GM12878 (cell line): ENCODE measurements at regions not wholly inside any gene's neighbourhood (a gene's known extent, or its start where the extent isn't known, plus 50 kb on each side); places are given as distances from the start of the nearest gene placed in this dataset.

Experiments used
- ATAC-seq: fragments of 200-7000 bp; cut with Tn5 transposase; 3 replicates; pipeline ENCODE4 v1.9.1; 2020; ENCODE audit warnings: mild to moderate bottlenecking, moderate library complexity
- BruUV-seq: library from RNA; stranded (reverse); fragments of 400-500 nt; replicated peaks from 2 replicates; lab custom pipeline; 2021; lab: Mats Ljungman, UMichigan
- CTCF ChIA-PET: fragments of 300-600 bp; sonication (Branson Sonifier 250); formaldehyde crosslinking; extraction: SDS; loops from one replicate; lab custom pipeline; 2021; ENCODE audit warnings: inconsistent platforms; lab: Yijun Ruan, JAX
- POLR2A ChIA-PET: fragments of 350-600 bp; formaldehyde crosslinking; extraction: SDS; loops from one replicate; lab custom pipeline; 2021; ENCODE audit warnings: inconsistent platforms; lab: Charles Lee
- RAD21 ChIA-PET: fragments of 300-600 bp; sonication (Branson Sonifier 250); formaldehyde crosslinking; loops from one replicate; lab custom pipeline; 2023; ENCODE audit warnings: antibody characterized with exemption; ENCODE audit not compliant: unreplicated experiment; lab: Charles Lee
- SMC1A ChIA-PET: fragments of 300-600 bp; sonication (Branson Sonifier 250); formaldehyde crosslinking; loops from one replicate; lab custom pipeline; 2023; ENCODE audit not compliant: unreplicated experiment, uncharacterized antibody; lab: Charles Lee
- DNase-seq: peaks from one replicate; pipeline ENCODE4 v3.0.0-alpha.2; 2011; ENCODE audit warnings: low read depth, low spot score
- FAIRE-seq: peaks from 3 replicates; lab custom pipeline; 2011; peaks lifted over from hg19 to GRCh38; lab: Jason Lieb, UNC
- H2AFZ ChIP-seq: 2 replicates; pipeline ENCODE4 v1.6.0; 2011; ENCODE audit warnings: low read depth, low read length, control low read depth; ENCODE audit not compliant: control insufficient read depth
- H3K27ac ChIP-seq: 2 replicates; pipeline ENCODE4 v1.5.1; 2011; ENCODE audit warnings: control low read depth; ENCODE audit not compliant: control insufficient read depth, insufficient read depth
- H3K27me3 ChIP-seq, 2 experiments: replicated peaks in 1 of 2; 2 replicates each; pipeline versions ENCODE4 v1.6.0 to v1.6.1; 2011; ENCODE audit warnings: low read length in 1 of 2; ENCODE audit not compliant: control insufficient read depth in 2 of 2, insufficient read depth in 2 of 2
- H3K36me3 ChIP-seq, 2 experiments: 2 replicates each; pipeline ENCODE4 v1.5.1; 2011; ENCODE audit warnings: low read length in 1 of 2; ENCODE audit not compliant: control insufficient read depth in 2 of 2, insufficient read depth in 2 of 2
- H3K4me1 ChIP-seq: 2 replicates; pipeline ENCODE4 v1.6.1; 2011; ENCODE audit warnings: mild to moderate bottlenecking, low read length, moderate library complexity, mixed read lengths; ENCODE audit not compliant: control insufficient read depth, insufficient read depth
- H3K4me2 ChIP-seq: 2 replicates; pipeline ENCODE4 v1.6.0; 2011; ENCODE audit warnings: control low read depth; ENCODE audit not compliant: control insufficient read depth, insufficient read depth
- H3K4me3 ChIP-seq: fragments of 200-600 bp; sonication (generic); 2 replicates; pipeline ENCODE4 v1.5.1; 2016
- H3K79me2 ChIP-seq: 2 replicates; pipeline ENCODE4 v1.6.0; 2011; ENCODE audit warnings: low read length; ENCODE audit not compliant: control insufficient read depth, insufficient read depth
- H3K9ac ChIP-seq: 2 replicates; pipeline ENCODE4 v1.8.0; 2011; ENCODE audit warnings: low read length, control low read depth, mixed read lengths; ENCODE audit not compliant: control insufficient read depth, insufficient read depth
- H3K9me3 ChIP-seq: replicated peaks from 3 replicates; pipeline ENCODE4 v1.5.1; 2011; ENCODE audit warnings: mild to moderate bottlenecking, low read length; ENCODE audit not compliant: control insufficient read depth, insufficient read depth
- H4K20me1 ChIP-seq: 2 replicates; pipeline ENCODE4 v1.6.0; 2011; ENCODE audit not compliant: control insufficient read depth, insufficient read depth
- BCL3 ChIP-seq: IDR thresholded peaks from 2 replicates; pipeline ENCODE4 v1.6.1; 2011; ENCODE audit warnings: borderline replicate concordance, low read depth, mild to moderate bottlenecking, moderate library complexity, low read length; ENCODE audit not compliant: insufficient read depth, poor library complexity, severe bottlenecking
- CREB1 ChIP-seq: IDR thresholded peaks from 2 replicates; pipeline ENCODE4 v1.6.1; 2012; ENCODE audit warnings: low read depth, mild to moderate bottlenecking, inconsistent platforms
- GATAD2B ChIP-seq: fragments of 450-650 bp; conservative IDR thresholded peaks from 2 replicates; pipeline ENCODE4 v1.6.1; 2017; ENCODE audit warnings: low read depth, mild to moderate bottlenecking, moderate library complexity
- HDGF ChIP-seq: fragments of 450-650 bp; IDR thresholded peaks from 2 replicates; pipeline ENCODE4 v1.6.1; 2016; ENCODE audit warnings: antibody characterized with exemption
- IKZF1 ChIP-seq: fragments of 450-650 bp; conservative IDR thresholded peaks from 2 replicates; pipeline ENCODE4 v1.6.1; 2017; ENCODE audit warnings: antibody characterized with exemption, mild to moderate bottlenecking
- MTA2 ChIP-seq: fragments of 450-650 bp; IDR thresholded peaks from 2 replicates; pipeline ENCODE4 v1.6.1; 2016; ENCODE audit warnings: low read depth, mild to moderate bottlenecking, moderate library complexity
- NFYB ChIP-seq: IDR thresholded peaks from 2 replicates; pipeline ENCODE4 v1.6.1; 2011; ENCODE audit warnings: low read depth, mild to moderate bottlenecking, low read length, improper control_type of control experiment, moderate library complexity; ENCODE audit not compliant: insufficient read depth
- ZNF217 ChIP-seq: fragments of 450-650 bp; IDR thresholded peaks from 2 replicates; pipeline ENCODE4 v1.6.1; 2017; ENCODE audit warnings: antibody characterized with exemption, mild to moderate bottlenecking
- WGBS: methylation state at CpG from one replicate; pipeline ENCODE4 v1.1.6; 2016; ENCODE audit warnings: low lambda C conversion rate; ENCODE audit not compliant: insufficient replicate concordance, insufficient coverage; ENCODE audit errors: missing lambda C conversion rate; 5-methylcytosine and 5-hydroxymethylcytosine counted together
- in situ Hi-C: fragments of 300-500 bp; cut with MboI; formaldehyde crosslinking; loops from 9 replicates; pipeline ENCODE4 v1.14.3; 2018; ENCODE audit warnings: mixed read lengths
- intact Hi-C: fragments of 100-400 bp; cut with micrococcal nuclease; formaldehyde crosslinking; loops from one replicate; pipeline ENCODE4 v1.14.2; 2022; ENCODE audit not compliant: unreplicated experiment
- TF ChIP-seq, protein P1 (sequence below): fragments of 450-650 bp; IDR thresholded peaks from 2 replicates; pipeline ENCODE4 v1.6.1; 2016; ENCODE audit warnings: mild to moderate bottlenecking

GRCh38 chr7:125551008-125551407 is 621.4 kb upstream of the POT1 start:
- FAIRE-seq, result no peak
- Histone ChIP-seq H3K9ac (no peak overlapping the region), H3K9me3 (no peaks in the 10 kb centered on the region), H2AFZ (no peak overlapping the region), H3K27me3 (no peaks in the 10 kb centered on the region), H3K4me1 (no peaks in the 10 kb centered on the region), H3K27ac (no peak overlapping the region), H3K79me2 (no peaks in the 10 kb centered on the region), H3K36me3 (no peaks in the 10 kb centered on the region), H3K4me3 (no peak overlapping the region), H4K20me1 (no peaks in the 10 kb centered on the region), H3K4me2 (no peak overlapping the region)
- WGBS, result 28% methylated on average over 5 of the region's 5 CpGs
- no TSS peak for BruUV-seq
- in situ Hi-C loops (no loop called here), intact Hi-C loops (no loop called here)
- POLR2A ChIA-PET, result no interaction called here
- no peak for TF ChIP-seq ZNF217
- no peak for TF ChIP-seq MTA2
- TF ChIP-seq CREB1, result no peak
- no peak for TF ChIP-seq NFYB
- no peak for TF ChIP-seq IKZF1
- no peak for TF ChIP-seq HDGF
- TF ChIP-seq BCL3, result no peak
- no peak for TF ChIP-seq GATAD2B
- TF ChIP-seq, protein P1, sequence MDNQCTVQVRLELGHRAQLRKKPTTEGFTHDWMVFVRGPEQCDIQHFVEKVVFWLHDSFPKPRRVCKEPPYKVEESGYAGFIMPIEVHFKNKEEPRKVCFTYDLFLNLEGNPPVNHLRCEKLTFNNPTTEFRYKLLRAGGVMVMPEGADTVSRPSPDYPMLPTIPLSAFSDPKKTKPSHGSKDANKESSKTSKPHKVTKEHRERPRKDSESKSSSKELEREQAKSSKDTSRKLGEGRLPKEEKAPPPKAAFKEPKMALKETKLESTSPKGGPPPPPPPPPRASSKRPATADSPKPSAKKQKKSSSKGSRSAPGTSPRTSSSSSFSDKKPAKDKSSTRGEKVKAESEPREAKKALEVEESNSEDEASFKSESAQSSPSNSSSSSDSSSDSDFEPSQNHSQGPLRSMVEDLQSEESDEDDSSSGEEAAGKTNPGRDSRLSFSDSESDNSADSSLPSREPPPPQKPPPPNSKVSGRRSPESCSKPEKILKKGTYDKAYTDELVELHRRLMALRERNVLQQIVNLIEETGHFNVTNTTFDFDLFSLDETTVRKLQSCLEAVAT, result no peak
- ATAC-seq, result no peak
- RAD21 ChIA-PET, result no interaction called here
- SMC1A ChIA-PET, result no interaction called here
- CTCF ChIA-PET, result no interaction called here
- no peak for DNase-seq
